ENCODE measurements at regions not wholly inside any gene's neighbourhood (a gene's known extent, or its start where the extent isn't known, plus 50 kb on each side); places are given as distances from the start of the nearest gene placed in this dataset.

- TF ChIP-seq CTCF (IDR thresholded peaks at IDR 0.05) (no peak), POLR2A (IDR thresholded peaks at IDR 0.05) (no peak)
Measured at GRCh38 chr7:18290865-18291264, 204.7 kb upstream of the HDAC9 start.
